ENCODE measurements at regions not wholly inside any gene's neighbourhood (a gene's known extent, or its start where the extent isn't known, plus 50 kb on each side); places are given as distances from the start of the nearest gene placed in this dataset.

DNA sequence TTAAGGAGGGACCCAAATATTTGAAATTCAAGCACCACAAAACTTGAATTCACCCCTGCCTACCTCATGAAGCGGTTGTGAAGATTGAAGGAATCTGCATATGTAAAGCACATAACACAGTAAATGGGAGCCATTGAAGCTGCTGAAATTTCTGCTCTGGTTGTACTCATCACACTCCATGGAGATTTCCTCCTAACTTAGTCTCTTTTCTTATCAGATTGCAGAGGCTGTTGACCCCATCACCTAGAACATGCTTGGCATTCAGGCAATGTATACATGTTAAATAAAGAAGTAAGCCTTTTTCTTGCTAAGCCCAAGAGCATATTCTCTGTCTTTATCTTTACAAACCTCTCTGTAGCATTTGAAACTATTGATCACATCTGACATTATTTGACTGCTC lies 104.9 kb upstream of the TNIP3 start:
- no peaks in the 10 kb centered on the region for H3K79me2 ChIP-seq

DNA sequence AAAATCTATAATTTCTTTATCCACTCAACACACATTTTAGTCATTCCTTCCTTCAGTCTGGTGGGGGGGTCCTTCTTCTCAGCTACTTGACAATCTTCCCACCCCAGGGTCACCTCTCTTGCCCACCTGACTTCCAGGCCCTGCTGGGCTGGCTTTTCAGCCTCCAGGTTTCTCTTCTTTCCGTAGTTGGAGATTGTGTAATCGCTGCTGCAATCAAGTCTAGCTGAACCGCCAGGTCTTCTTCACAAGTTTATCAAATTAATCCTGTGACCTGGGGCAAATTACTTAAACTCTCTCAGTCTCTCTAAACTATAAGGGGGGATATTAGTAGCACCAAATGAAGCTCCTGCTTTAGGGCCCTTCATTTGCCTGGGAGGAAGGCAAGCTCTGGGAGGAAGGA lies 102.9 kb upstream of the TNIP3 start:
- Histone ChIP-seq H3K4me2 (ENCODE audit: low read length) (no peak overlapping the region), H3K36me3 (ENCODE audit: control insufficient read depth, insufficient read depth, low read length) (no peaks in the 10 kb centered on the region), H3K27me3 (ENCODE audit: control insufficient read depth, insufficient read depth, low read length) (no peaks in the 10 kb centered on the region), H3K4me3 (ENCODE audit: low read depth, low read length) (no peak overlapping the region), H2AFZ (peak overlapping the region; percentile 56), H3K27ac (peak overlapping the region; percentile 39), H3K9ac (no peak overlapping the region), H3K9me3 (ENCODE audit: control insufficient read depth, low read length) (no peaks in the 10 kb centered on the region), H3K79me2 (no peaks in the 10 kb centered on the region), H3K4me1 (peaks cover 2% of the 10 kb centered on the region)
- TF ChIP-seq, protein P1, sequence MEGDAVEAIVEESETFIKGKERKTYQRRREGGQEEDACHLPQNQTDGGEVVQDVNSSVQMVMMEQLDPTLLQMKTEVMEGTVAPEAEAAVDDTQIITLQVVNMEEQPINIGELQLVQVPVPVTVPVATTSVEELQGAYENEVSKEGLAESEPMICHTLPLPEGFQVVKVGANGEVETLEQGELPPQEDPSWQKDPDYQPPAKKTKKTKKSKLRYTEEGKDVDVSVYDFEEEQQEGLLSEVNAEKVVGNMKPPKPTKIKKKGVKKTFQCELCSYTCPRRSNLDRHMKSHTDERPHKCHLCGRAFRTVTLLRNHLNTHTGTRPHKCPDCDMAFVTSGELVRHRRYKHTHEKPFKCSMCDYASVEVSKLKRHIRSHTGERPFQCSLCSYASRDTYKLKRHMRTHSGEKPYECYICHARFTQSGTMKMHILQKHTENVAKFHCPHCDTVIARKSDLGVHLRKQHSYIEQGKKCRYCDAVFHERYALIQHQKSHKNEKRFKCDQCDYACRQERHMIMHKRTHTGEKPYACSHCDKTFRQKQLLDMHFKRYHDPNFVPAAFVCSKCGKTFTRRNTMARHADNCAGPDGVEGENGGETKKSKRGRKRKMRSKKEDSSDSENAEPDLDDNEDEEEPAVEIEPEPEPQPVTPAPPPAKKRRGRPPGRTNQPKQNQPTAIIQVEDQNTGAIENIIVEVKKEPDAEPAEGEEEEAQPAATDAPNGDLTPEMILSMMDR (IDR thresholded peaks at IDR 0.05) = no peak

More for the DNA sequence above, 104.9 kb upstream of the TNIP3 start:
- Histone ChIP-seq H3K27ac (no peak overlapping the region), H3K36me3 (ENCODE audit: control insufficient read depth, insufficient read depth, low read length) (no peaks in the 10 kb centered on the region), H3K4me3 (ENCODE audit: low read depth, low read length) (no peak overlapping the region), H2AFZ (no peak overlapping the region), H3K9ac (no peak overlapping the region), H3K9me3 (ENCODE audit: control insufficient read depth, low read length) (no peaks in the 10 kb centered on the region), H3K4me2 (ENCODE audit: low read length) (no peak overlapping the region), H3K27me3 (ENCODE audit: control insufficient read depth, insufficient read depth, low read length) (no peaks in the 10 kb centered on the region), H3K4me1 (peaks cover 2% of the 10 kb centered on the region)
- TF ChIP-seq, protein P1 (IDR thresholded peaks at IDR 0.05) = no peak

DNA sequence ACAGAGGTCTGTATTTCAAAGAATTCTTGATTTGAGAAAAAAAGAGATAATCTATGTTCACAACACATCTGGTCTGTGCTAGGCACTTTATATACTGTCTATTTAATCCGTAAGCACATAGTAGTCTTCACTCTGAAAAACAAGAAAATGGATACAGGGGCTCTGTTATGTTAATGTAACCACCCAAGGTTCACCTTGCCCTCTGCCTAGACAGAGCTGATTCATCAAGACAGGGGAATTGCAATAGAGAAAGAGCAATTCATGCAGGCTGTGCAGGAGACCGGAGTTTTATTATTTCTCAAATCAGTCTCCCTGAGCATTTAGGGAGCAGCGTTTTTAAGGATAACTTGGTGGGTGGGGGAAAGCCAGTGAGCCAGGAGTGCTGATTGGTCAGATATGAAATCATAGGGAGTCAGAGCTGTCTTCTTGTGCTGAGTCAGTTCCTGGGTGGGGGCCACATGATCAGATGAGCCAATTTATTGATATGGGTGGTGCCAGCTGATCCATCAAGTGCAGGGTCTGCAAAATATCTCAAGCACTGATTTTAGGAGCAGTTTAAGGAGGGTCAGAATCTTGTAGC lies 92.9 kb upstream of the TNIP3 start:
- no peaks in the 10 kb centered on the region for H3K36me3 ChIP-seq (ENCODE audit: control insufficient read depth, insufficient read depth, low read length)
- no peak overlapping the region for H3K27ac ChIP-seq
- H2AFZ ChIP-seq = no peak overlapping the region
- no peaks in the 10 kb centered on the region for H3K27me3 ChIP-seq (ENCODE audit: control insufficient read depth, insufficient read depth, low read length)
- no peaks in the 10 kb centered on the region for H3K9me3 ChIP-seq (ENCODE audit: control insufficient read depth, low read length)
- no peaks in the 10 kb centered on the region for H3K4me1 ChIP-seq
- no peak overlapping the region for H3K4me2 ChIP-seq (ENCODE audit: low read length)
- H3K4me3 ChIP-seq (ENCODE audit: low read depth, low read length) = no peak overlapping the region
- TF ChIP-seq, protein P1 (IDR thresholded peaks at IDR 0.05) = no peak
- H3K79me2 ChIP-seq = no peaks in the 10 kb centered on the region
- H3K9ac ChIP-seq = no peak overlapping the region

DNA sequence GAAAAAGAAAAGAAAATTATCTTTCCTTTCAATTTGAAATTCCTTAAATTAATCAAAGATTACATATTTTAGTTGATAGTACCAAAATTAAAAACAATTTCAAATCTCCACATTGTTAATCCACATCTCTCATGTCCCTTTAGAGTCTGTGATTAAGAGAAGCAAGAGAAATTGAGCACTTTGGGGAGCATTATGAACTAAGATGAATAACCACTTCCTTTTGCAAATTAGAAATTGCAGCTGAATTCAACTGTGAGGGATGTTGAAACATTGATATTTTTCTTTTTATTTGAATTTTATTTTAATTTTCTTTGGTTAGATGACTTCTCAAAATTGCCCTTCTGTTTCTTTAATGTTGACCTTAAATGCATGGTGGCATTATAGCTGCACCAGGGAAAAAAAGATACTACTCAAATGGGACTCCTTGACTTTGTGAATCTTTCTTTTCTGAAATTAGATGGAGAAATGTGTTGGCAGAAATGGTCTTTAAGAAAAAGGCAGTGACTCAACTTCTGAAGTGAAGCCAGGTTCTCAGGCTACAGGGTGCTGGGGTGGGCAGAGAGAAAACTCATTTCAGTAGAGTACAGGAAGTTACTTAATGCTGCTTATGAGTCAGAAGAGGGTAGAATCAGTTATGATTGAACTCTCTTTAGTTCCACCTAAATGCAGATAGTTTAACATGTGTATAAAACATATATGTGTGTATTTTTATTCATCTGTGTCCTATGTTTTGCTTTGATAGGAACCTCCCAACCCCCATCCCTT lies 92.0 kb upstream of the TNIP3 start:
- Histone ChIP-seq H3K4me3 (ENCODE audit: low read depth, low read length) (no peak overlapping the region), H2AFZ (no peak overlapping the region), H3K79me2 (no peaks in the 10 kb centered on the region), H3K36me3 (ENCODE audit: control insufficient read depth, insufficient read depth, low read length) (no peaks in the 10 kb centered on the region), H3K27ac (no peak overlapping the region), H3K9ac (no peak overlapping the region), H3K9me3 (ENCODE audit: control insufficient read depth, low read length) (no peaks in the 10 kb centered on the region), H3K4me1 (no peaks in the 10 kb centered on the region), H3K4me2 (ENCODE audit: low read length) (no peak overlapping the region), H3K27me3 (ENCODE audit: control insufficient read depth, insufficient read depth, low read length) (no peaks in the 10 kb centered on the region)
- TF ChIP-seq, protein P1 (IDR thresholded peaks at IDR 0.05) = no peak

DNA sequence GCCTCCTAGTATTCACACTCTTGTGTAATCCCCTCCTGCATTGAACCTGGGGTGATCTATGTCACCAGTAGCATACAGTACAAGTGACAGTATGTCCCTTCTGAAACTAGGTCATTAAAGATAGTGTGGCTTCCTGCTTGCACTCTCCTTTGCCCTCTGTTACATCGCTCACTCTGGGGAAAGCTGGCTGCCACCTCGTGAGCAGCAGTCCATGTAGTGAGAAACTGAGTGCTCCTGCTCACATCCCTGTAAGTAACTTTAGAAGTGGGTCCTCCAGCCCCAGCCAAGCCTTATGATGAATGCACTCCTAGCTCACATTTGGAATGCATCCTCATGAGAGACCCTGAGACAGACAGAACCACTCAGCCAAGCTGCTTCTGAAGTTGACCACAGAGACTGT lies 89.8 kb upstream of the TNIP3 start:
- H3K36me3 ChIP-seq (ENCODE audit: control insufficient read depth, insufficient read depth, low read length) = no peaks in the 10 kb centered on the region
- H3K79me2 ChIP-seq = no peaks in the 10 kb centered on the region
- H3K4me1 ChIP-seq = no peaks in the 10 kb centered on the region
- H3K9ac ChIP-seq = no peak overlapping the region
- H3K27ac ChIP-seq = no peak overlapping the region
- no peak overlapping the region for H3K4me3 ChIP-seq (ENCODE audit: low read depth, low read length)
- no peak overlapping the region for H3K4me2 ChIP-seq (ENCODE audit: low read length)
- no peaks in the 10 kb centered on the region for H3K27me3 ChIP-seq (ENCODE audit: control insufficient read depth, insufficient read depth, low read length)
- H2AFZ ChIP-seq = no peak overlapping the region
- TF ChIP-seq, protein P1 (IDR thresholded peaks at IDR 0.05) = no peak
- H3K9me3 ChIP-seq (ENCODE audit: control insufficient read depth, low read length) = no peaks in the 10 kb centered on the region
